ENCODE measurements at regions not wholly inside any gene's neighbourhood (a gene's known extent, or its start where the extent isn't known, plus 50 kb on each side); places are given as distances from the start of the nearest gene placed in this dataset.
A peak's percentile ranks its signal among the peaks of the same experiment; 100 is the strongest.
"Not testable (repeated sequence)": the region's sequence is repeated elsewhere in the genome, so short reads cannot be mapped to it uniquely, and the experiment has no call there.

DNA sequence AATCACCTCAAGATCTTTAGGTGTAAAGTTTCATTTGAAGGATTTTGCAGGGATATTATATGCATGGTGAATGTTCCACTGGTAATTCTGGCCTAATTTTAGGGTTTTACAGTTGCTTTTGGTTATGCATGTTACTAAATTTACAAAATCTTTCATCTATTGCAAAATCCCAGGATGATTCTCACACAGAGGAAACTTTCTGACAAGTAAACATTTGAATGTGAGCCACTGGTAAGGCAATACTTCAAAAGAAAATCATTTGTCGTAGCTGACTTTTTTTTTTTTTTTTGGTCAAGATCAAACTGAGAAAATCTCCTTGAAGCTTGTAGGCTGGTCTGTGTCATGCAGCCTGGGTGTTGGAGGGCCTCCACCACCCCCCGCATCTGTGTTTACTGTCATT is 141.9 kb upstream of the EXOC2 start:
- no peak for DNase-seq

DNA sequence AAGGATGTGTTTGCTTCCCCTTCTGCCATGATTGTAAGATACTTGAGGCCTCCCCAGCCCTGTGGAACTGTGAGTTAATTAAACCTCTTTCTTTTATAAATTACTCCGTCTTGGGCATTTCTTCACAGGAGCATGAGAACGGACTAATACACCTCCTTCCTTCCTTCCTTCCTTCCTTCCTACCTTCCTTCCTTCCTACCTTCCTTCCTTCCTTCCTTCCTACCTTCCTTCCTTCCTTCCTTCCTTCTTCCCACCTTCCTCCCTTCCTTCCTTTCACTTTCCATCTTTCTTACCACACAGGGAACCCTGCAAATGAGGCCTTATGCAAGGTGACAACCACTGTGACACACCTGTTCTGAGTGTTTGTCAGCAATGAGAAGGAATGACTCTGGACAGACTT is 141.3 kb upstream of the EXOC2 start:
- no peak for DNase-seq

DNA sequence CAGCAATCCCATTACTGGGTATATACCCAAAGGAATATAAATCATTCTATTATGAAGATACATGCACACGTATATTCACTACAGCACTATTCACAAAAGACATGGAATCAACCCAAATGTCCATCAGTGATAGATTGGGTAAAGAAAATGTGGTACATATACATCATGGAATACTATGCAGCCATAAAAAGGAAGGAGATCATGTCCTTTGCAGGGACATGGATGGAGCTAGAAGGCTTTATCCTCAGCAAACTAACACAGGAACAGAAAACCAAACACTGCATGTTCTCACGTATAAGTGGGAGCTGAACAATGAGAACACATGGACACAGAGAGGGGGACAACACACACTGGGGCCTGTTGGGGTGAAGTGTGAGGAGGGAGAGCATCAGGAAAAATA is 139.9 kb upstream of the EXOC2 start:
- not testable (repeated sequence) for DNase-seq

DNA sequence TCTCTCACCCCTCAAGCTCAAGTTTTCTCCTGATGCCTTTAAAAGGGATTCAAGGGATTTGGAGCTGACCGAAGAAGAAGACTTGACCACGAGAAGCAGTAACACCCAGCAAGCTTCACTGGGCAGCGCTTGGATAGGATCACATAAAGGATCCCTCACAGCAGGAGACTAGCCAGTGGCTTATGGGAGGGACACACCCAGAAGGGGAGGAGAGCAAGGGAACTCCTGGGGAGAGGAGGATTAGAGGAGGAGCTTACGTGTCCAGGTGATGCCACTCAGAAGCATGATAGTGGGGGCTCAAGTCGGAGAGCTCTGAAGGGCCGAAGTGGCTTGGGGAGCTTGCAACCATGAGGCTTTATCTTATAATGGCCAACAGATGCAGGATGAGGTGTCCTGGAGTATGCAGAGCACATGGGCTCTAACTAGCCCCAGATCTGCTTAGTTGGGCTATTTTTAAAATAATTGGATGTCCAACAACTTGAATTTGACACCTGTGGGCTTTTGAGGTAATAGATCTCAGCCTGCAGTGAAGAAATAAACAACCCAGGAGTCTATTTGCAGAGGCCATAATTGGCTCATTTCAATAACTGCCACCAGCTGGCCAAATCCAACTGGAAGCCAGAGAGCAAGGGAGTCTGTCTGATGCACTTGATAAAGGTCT is 137.9 kb upstream of the EXOC2 start:
- DNase-seq: no peak

DNA sequence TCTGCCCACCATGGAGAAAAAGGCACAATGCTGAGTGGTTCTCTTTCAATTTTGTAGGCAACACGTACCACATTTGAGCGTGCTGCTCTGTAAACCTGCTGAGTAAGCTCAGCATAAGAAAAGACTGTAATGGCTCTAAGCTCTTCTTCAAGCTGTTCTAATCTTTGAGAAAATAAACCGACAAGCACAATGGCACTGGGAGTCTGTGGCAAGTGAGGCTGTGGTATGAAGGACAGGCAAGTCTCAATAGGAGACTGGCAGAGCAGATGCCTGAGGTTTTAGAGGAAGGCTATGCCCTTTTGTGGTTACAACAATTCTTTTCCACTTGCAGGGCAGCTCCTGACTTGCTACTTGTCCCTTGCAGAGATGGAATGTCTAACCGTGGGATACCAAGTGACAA is 136.7 kb upstream of the EXOC2 start:
- no peak for DNase-seq

- DNase-seq: no peak
These were observed 134.5 kb upstream of the EXOC2 start for GRCh38 chr6:827431-827830.

GRCh38 chr6:819122-819521 is 126.2 kb upstream of the EXOC2 start:
- no peak for DNase-seq

DNA sequence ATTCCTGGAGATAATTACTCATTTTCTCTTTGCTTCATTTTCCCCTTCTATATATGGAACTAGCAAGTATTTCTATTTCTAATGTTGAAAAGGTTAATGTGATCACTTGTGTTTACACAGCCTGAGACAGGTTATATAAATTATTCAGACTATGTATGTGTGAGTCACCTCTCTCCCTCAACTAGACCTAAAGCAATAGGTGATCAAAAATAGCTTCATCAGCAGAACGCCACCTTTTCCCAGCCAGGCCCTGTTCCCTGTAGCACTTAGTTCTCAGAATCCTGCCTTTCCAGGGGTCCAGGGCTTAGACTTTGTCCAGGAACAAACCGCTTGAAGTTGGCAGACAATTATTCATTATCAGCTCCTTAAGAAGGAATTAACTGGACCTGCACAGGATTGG is 125.3 kb upstream of the EXOC2 start:
- no peak for DNase-seq

DNA sequence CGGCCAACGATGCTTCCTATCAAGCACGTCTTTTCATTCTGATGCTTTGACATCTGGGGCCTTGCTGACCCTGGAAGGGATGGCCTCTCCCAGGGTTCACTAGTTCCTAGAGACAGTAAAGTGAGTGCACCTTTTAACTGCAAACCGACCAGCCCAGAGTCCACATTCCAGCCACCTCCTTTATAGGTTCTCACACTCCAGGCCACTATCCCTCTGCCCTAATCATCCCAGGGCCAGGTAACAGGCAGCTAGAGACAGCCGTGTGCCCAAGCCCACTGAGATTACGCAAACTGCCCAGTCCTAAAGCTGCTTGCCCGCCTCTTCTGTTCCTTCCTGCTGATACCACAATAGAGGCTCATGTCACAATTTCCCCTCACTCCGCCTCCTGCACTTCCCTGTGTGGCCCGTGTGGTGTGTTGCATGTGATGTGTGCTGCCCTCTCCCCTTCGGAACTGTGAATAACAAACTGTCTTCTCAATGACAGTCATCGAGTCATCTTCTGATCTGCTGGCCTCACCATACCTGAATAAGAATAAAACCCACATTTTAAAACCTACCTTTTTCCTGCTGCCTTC is 123.7 kb upstream of the EXOC2 start:
- peak in 1 of 2 donors; percentile 23 for DNase-seq

DNA sequence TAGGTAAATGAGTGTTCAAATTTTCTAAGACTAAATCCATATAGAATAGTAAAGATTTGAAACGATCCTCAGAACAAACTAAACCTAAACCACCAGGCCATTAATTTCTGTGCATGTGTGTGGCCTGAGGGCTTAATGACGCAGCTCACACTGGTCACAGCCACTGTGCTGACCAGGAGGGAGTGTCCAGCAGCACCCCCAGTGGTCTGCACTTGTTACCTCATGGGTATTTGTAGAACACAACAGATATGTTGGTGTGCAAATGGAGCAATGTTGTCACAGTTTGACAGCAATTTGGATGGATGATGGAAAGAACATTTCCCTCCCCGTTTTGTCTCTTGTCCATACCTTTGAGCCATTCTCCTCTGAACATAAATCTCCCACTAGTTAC is 122.4 kb upstream of the EXOC2 start:
- no peak for DNase-seq

DNA sequence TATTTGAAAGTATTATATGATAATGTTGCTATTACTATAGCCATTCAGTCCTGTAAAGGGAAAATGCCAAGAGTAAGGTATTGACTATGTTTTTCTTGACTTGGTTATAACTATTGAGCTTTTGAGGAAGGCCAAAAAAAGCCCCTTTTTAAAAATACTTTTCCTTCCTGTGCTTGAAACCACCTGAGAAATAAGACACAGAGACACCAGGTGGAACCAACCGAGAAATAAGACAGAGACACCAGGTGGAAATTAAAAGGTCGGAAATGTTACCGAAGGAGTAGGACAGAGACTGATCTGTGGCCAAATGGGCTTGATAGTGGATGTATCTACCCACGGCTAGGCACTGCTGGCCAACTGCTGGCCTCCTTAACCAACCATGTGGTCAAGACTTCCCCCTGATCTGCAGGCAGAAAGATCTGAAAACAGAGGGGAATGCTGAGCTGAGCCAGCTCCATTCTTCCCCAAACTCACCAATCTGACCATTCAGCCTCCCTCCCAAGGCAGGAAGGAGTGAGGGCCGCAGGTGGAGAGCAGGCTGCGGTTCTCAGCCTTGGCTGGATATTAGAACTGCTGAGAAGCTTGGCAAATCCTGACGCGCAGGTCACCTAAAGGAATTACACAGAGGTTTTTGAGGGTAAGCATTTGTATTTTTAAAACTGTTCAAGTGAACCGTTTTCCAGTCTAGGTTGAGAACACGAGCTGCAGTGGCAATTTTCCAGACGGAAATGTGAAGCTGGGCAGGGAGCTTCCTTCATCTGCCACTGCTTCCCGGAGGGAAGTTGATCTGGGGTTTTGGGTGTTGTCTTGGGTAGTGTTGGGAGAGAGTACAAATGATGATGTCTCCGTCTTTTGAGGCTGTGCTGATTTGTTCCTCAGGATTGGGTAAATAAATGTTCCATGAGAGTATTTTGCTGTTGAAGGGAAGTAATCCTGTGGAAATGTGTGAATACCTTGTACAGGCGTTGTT is 121.7 kb upstream of the EXOC2 start:
- DNase-seq: no peak

DNA sequence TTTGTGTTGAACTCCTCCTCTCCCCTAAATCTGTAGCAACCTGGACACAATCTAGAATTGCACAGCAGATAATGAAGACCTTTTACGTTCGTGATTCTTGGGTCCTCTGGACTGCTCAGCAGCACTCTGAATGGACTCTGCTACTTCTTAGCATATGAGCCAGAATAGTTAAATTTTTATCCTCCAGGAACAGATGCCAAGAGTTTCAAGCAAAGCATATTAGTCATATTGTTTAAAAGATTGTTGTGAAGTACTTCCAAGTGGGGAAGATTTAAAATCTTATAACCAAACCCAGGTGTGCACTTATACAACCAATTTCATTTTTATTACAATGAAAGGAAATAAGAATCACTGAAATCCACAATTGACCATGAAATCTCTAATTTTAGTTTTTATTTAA is 118.9 kb upstream of the EXOC2 start:
- no peak for DNase-seq

GRCh38 chr6:811191-811590 is 118.3 kb upstream of the EXOC2 start:
- DNase-seq: no peak

DNA sequence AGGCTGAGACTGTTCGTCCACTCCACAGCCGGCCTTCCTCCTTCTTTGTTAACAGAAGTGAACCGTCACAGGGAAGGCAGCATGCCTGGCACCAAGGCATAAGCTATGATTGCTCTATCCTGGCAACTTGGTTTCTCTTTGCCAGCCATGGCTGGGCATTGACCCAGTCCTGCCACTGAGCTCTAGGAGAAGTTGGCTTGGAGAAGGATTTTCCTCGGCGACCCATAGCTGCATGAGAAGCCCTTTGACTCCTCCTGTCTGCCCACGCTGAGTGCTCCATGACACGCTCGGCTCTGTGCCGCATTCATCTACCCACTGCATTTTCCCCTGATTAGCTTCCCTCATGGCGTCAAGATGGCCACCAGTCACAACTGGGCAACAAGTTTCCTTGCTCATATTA is 111.8 kb upstream of the EXOC2 start:
- no peak for DNase-seq

GRCh38 chr6:804317-804716 is 111.4 kb upstream of the EXOC2 start:
- no peak for DNase-seq

GRCh38 chr6:803191-803977 is 110.4 kb upstream of the EXOC2 start:
- no peak for DNase-seq

GRCh38 chr6:802701-803100 is 109.8 kb upstream of the EXOC2 start:
- no peak for DNase-seq

GRCh38 chr6:802223-802622 is 109.3 kb upstream of the EXOC2 start:
- DNase-seq: not testable (repeated sequence)

- DNase-seq: no peak
These were observed 106.8 kb upstream of the EXOC2 start for GRCh38 chr6:799769-800168.

DNA sequence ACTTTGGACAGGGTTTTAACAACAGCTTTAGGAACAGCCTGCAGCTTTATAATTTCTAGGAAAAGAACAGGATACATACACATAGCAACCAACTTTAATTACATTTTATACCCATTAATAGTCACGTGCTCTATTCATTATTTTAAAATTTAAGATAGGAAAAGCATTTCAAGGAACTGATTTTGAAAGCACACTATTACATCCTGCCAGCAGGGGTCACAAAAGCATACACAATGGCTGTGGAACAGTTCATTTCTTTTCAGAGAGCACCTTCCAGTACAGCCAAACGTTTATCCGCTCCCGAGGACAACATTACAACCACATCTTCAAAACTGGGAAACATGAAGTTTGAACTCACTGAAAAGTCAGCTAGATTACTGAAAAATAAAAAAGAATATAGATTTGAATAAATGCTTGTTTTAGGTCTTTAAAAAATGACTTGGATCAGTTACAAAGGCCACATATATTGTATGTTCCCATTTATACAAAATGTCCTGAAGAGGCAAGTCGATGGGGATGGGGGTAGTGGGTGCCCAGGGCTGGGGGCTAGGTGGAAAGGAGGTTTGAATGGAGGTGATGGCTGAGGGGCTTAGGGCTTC is 104.6 kb upstream of the EXOC2 start:
- peak; percentile 26 to 36 for DNase-seq

DNA sequence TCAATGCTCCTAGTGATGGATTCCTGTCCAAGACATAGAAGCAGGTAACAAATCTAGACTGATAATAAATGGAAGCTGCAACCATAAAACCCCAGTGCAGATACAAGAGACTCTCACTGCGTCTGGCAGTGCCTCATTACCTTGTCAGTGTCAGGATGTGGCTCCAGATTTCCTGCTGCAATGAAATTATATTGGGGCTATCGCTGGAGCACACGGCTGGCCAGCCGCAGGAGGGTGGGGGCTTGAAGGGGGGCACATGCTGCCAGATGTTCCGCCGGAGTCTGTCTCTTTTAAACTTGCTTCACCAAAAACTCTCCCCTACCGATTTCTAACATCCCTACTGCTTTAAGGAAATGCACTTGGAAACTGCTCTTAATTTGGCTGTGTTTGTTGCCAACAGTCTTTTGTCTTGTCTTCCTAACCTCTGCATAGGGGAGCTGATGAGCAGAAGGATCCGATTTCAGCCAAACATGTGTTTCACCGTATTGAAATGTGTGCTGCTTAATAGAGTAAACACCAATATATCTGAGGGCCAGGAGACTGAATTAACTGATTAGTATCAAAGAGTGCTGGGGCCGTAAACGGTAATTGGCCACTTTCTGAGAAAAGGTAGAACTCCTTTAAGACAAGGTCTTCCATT is 102.2 kb upstream of the EXOC2 start:
- DNase-seq: no peak

DNA sequence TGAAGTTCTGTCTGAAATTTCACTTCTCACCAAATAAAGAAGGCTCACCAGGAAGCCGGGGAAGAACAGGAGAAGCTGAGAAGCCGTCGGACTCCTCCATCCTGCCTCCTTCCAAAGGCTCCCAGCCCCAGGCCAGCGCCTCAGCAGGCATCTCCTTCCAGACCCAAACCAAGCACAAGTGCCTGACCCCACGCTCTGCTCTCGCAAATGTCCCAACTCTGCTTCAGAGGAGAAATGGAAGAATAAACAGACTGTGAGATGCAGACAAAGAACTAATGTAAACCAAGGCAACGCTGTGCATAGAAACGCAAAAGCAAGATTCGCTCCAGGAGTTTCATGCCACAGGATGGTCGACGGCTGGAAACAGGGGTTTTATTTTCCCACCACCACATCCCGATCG is 100.3 kb upstream of the EXOC2 start:
- DNase-seq: no peak

All from CD4-positive, alpha-beta T cell treated with Interleukin-1 beta for 1 hour (primary cell).